ENCODE measurements at regions not wholly inside any gene's neighbourhood (a gene's known extent, or its start where the extent isn't known, plus 50 kb on each side); places are given as distances from the start of the nearest gene placed in this dataset.

- TF ChIP-seq CTCF (IDR thresholded peaks at IDR 0.05): no peak
- ATAC-seq (ENCODE audit: low FRiP score) (no peak), DNase-seq (ENCODE audit: low spot score) (no peak)
These were observed 493.9 kb downstream of the GLRX3 start for GRCh38 chr10:130630135-130630534.

- ATAC-seq (ENCODE audit: low FRiP score) (no peak), DNase-seq (ENCODE audit: low spot score) (no peak)
- no peak for TF ChIP-seq CTCF (IDR thresholded peaks at IDR 0.05)
These were observed 495.2 kb downstream of the GLRX3 start for GRCh38 chr10:130631142-130632096.

GRCh38 chr10:130634816-130635215, 498.6 kb downstream of the GLRX3 start:
- no peak for ATAC-seq (ENCODE audit: low FRiP score)
- no peak for DNase-seq (ENCODE audit: low spot score)
- TF ChIP-seq CTCF (IDR thresholded peaks at IDR 0.05): no peak

GRCh38 chr10:130635528-130635927, 499.3 kb downstream of the GLRX3 start:
- ATAC-seq (ENCODE audit: low FRiP score): peak; percentile 59
- TF ChIP-seq CTCF (IDR thresholded peaks at IDR 0.05): no peak
- DNase-seq (ENCODE audit: low spot score): no peak

DNA sequence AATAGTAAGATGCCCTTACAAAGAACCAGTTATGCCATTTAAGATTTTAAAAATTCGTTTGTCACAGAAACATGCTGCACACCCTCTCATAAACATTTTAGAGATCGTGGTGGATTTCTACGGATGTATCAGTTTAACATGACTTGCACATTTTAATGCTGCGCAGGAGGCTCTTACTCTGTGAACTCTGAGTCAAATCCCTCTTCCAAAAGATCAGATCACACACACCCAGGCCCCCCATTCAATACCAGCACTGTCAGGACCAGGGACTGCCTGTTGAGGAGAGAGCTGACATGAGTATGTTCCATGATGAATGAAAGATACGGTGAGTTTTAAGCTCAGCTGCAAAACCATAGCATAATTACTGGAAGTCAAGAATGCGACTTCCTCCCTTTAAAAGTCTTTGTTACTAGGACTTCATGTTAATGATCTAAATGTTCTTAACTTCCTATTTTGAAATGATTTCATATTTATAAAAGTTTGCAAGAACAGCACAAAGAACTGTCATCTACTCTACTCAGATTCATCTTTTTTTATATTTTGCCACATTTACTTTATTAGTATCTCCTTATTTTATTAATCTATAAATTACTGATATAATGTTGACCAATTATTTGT, 500.2 kb downstream of the GLRX3 start:
- TF ChIP-seq CTCF (IDR thresholded peaks at IDR 0.05): no peak
- DNase-seq (ENCODE audit: low spot score) (no peak), ATAC-seq (ENCODE audit: low FRiP score) (no peak)

GRCh38 chr10:130637089-130637676, 501.0 kb downstream of the GLRX3 start:
- TF ChIP-seq CTCF (IDR thresholded peaks at IDR 0.05): no peak
- DNase-seq (ENCODE audit: low spot score): no peak
- peak; percentile 65 for ATAC-seq (ENCODE audit: low FRiP score)
